ENCODE measurements at regions not wholly inside any gene's neighbourhood (a gene's known extent, or its start where the extent isn't known, plus 50 kb on each side); places are given as distances from the start of the nearest gene placed in this dataset.

DNA sequence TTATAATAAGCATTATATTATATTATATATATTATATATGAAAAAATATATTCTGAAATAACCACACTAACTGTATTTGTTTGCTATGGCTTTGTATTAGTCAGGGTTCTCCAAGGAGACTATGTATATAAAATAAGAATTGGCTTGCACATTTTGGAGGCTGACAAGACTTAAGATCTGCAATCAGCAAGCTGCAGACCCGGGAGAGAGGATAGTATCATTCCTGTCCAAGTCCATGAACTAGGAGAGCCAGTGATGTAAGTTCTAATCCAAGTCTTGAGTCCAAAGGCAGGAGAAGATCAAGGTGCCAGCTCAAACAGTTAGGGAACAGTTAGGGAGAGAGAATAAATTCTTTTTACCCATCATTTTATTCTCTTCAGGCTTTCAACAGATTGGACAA is 639.5 kb downstream of the PLPP3 start:
- no peak overlapping the region for H3K4me3 Mint-ChIP-seq (ENCODE audit: unreplicated experiment)
- no peaks in the 10 kb centered on the region for H3K27me3 Mint-ChIP-seq (ENCODE audit: unreplicated experiment)
- H3K9me3 Mint-ChIP-seq (ENCODE audit: unreplicated experiment): no peaks in the 10 kb centered on the region
- H3K36me3 Mint-ChIP-seq (ENCODE audit: low read depth, unreplicated experiment): peaks cover 4% of the 10 kb centered on the region
- H3K27ac Mint-ChIP-seq (ENCODE audit: unreplicated experiment): no peak overlapping the region
- TF ChIP-seq, protein P1, sequence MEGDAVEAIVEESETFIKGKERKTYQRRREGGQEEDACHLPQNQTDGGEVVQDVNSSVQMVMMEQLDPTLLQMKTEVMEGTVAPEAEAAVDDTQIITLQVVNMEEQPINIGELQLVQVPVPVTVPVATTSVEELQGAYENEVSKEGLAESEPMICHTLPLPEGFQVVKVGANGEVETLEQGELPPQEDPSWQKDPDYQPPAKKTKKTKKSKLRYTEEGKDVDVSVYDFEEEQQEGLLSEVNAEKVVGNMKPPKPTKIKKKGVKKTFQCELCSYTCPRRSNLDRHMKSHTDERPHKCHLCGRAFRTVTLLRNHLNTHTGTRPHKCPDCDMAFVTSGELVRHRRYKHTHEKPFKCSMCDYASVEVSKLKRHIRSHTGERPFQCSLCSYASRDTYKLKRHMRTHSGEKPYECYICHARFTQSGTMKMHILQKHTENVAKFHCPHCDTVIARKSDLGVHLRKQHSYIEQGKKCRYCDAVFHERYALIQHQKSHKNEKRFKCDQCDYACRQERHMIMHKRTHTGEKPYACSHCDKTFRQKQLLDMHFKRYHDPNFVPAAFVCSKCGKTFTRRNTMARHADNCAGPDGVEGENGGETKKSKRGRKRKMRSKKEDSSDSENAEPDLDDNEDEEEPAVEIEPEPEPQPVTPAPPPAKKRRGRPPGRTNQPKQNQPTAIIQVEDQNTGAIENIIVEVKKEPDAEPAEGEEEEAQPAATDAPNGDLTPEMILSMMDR (IDR thresholded peaks at IDR 0.05; ENCODE audit: unreplicated experiment): no peak
- no peaks in the 10 kb centered on the region for H3K4me1 Mint-ChIP-seq (ENCODE audit: unreplicated experiment)
- DNase-seq (ENCODE audit: low spot score): no peak

DNA sequence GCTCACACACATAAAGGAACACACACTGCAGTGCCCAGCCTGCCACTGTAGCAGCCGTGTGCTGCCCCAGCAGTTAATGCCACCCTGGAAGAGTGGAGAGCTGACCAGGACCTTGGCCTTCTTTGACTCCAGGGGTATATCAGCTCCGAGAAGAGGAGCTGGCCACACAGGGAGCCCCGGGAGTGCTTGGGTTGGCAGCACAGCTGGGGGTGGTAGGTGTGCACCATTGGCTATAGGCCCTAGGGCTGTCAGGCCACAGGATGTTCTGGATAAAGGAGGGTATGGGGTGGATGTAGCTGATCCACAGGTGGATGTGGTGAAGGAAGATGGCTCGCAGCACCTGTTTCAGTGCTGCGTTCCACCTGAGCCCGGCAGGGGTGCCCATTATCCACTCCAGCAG is 640.5 kb downstream of the PLPP3 start:
- Mint-ChIP-seq H3K4me3 (ENCODE audit: unreplicated experiment) (no peak overlapping the region), H3K27me3 (ENCODE audit: unreplicated experiment) (no peaks in the 10 kb centered on the region), H3K9me3 (ENCODE audit: unreplicated experiment) (no peaks in the 10 kb centered on the region), H3K4me1 (ENCODE audit: unreplicated experiment) (no peaks in the 10 kb centered on the region), H3K36me3 (ENCODE audit: low read depth, unreplicated experiment) (peaks cover 4% of the 10 kb centered on the region), H3K27ac (ENCODE audit: unreplicated experiment) (no peak overlapping the region)
- TF ChIP-seq, protein P1 (IDR thresholded peaks at IDR 0.05; ENCODE audit: unreplicated experiment): no peak
- DNase-seq (ENCODE audit: low spot score): no peak

DNA sequence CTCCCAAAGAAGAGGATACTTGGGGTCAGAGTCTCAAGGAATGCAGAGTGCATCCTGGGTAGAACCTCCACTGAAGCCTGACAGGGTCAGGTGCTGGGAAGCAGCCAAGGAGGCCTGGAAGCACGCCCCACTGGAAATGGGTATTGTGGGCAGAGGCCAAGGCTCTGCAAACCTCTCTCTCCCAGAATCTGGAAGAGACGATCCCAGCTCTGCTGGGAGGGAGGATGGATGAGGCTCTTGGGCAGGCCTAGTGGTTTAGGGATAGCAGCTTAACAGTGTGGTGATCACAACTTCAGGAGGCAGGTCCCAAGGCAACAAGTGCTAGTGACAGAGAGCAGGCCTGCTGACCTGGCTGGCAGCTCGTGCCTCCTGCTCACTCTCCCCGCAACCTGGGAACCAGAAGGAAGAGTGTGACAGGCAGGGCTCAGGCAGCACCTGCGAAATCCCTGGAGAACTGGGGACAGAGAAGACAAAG is 641.0 kb downstream of the PLPP3 start:
- no peak for DNase-seq (ENCODE audit: low spot score)
- no peaks in the 10 kb centered on the region for H3K4me1 Mint-ChIP-seq (ENCODE audit: unreplicated experiment)
- no peak overlapping the region for H3K4me3 Mint-ChIP-seq (ENCODE audit: unreplicated experiment)
- TF ChIP-seq, protein P1 (IDR thresholded peaks at IDR 0.05; ENCODE audit: unreplicated experiment): no peak
- H3K9me3 Mint-ChIP-seq (ENCODE audit: unreplicated experiment): no peaks in the 10 kb centered on the region
- peaks cover 4% of the 10 kb centered on the region for H3K36me3 Mint-ChIP-seq (ENCODE audit: low read depth, unreplicated experiment)
- H3K27me3 Mint-ChIP-seq (ENCODE audit: unreplicated experiment): no peaks in the 10 kb centered on the region
- no peak overlapping the region for H3K27ac Mint-ChIP-seq (ENCODE audit: unreplicated experiment)

DNA sequence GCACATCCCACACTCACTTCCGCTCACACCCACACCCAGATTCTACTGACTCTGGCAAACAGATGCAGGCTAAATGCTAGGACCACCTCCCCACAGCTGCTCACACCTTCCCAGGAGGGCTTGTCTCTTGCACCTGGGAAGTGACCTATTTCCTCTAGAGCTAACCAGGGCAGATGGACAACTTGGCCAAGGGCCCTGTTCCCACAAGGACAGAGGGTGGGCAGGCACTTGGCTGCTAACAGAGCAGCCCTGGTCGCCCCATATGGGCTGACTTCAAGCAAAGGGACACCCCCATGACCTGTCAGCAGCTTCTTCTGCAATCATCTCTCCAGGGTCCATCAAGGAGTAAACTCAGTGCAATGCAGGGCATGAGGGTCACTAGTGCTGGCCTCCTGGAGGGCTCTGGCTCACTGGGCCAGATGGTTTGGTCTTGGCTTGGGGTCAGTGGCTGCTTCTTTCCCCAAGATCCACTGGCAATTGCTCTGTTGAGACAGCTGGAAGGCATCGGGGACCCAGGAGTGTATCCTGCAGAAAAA is 641.5 kb downstream of the PLPP3 start:
- Mint-ChIP-seq H3K36me3 (ENCODE audit: low read depth, unreplicated experiment) (peaks cover 4% of the 10 kb centered on the region), H3K4me3 (ENCODE audit: unreplicated experiment) (no peak overlapping the region), H3K4me1 (ENCODE audit: unreplicated experiment) (no peaks in the 10 kb centered on the region), H3K27ac (ENCODE audit: unreplicated experiment) (no peak overlapping the region), H3K27me3 (ENCODE audit: unreplicated experiment) (no peaks in the 10 kb centered on the region), H3K9me3 (ENCODE audit: unreplicated experiment) (no peaks in the 10 kb centered on the region)
- no peak for DNase-seq (ENCODE audit: low spot score)
- TF ChIP-seq, protein P1 (IDR thresholded peaks at IDR 0.05; ENCODE audit: unreplicated experiment): no peak

DNA sequence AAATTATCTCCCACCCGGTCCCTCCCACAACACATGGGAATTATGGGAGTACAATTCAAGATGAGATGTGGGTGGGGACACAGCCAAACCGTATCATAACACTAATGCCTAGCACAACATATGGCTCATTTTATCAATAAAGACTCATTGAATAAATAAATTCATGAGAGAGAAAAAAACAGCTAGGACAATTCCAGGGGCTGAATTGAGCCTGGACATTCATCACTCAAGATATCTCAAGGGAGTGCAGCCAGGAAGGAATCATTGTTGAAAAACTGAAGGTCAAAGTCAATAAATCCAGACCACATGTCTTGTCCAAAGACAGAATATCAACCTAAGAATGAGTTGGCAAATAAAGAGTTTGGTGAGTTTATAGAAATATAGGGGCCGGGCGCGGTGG is 644.1 kb downstream of the PLPP3 start:
- no peak for DNase-seq (ENCODE audit: low spot score)
- Mint-ChIP-seq H3K4me1 (ENCODE audit: unreplicated experiment) (no peaks in the 10 kb centered on the region), H3K27ac (ENCODE audit: unreplicated experiment) (no peak overlapping the region), H3K27me3 (ENCODE audit: unreplicated experiment) (no peaks in the 10 kb centered on the region), H3K9me3 (ENCODE audit: unreplicated experiment) (no peaks in the 10 kb centered on the region), H3K36me3 (ENCODE audit: low read depth, unreplicated experiment) (peaks cover 4% of the 10 kb centered on the region), H3K4me3 (ENCODE audit: unreplicated experiment) (no peak overlapping the region)
- TF ChIP-seq, protein P1 (IDR thresholded peaks at IDR 0.05; ENCODE audit: unreplicated experiment): no peak

All from endothelial cell (in vitro differentiated cells).